SU-DHL-6 (cell line): ENCODE measurements at regions not wholly inside any gene's neighbourhood (a gene's known extent, or its start where the extent isn't known, plus 50 kb on each side); places are given as distances from the start of the nearest gene placed in this dataset.

Experiments
- CTCF ChIP-seq: fragments of 200-600 bp; sonication (generic); IDR thresholded peaks from one replicate; pipeline ENCODE4 v1.5.1; 2017; ENCODE audit warnings: antibody characterized with exemption, mild to moderate bottlenecking, low read length, moderate library complexity; ENCODE audit not compliant: insufficient read depth, poor library complexity, severe bottlenecking
- EZH2phosphoT487 ChIP-seq: fragments of 200-600 bp; sonication (generic), shearing (Covaris generic); conservative IDR thresholded peaks from 2 replicates; pipeline ENCODE4 v1.6.1; 2018; ENCODE audit warnings: mild to moderate bottlenecking, antibody characterized with exemption, low read length, moderate library complexity, mixed read lengths

- TF ChIP-seq CTCF (no peak), EZH2phosphoT487 (no peak)
These were observed 72.1 kb upstream of the BMAL1 start for GRCh38 chr11:13205486-13205885.
